SK-N-MC (cell line): ENCODE measurements at regions not wholly inside any gene's neighbourhood (a gene's known extent, or its start where the extent isn't known, plus 50 kb on each side); places are given as distances from the start of the nearest gene placed in this dataset.

Experiments
- EZH2 ChIP-seq: fragments of 200-600 bp; sonication (generic); IDR thresholded peaks from one replicate; pipeline ENCODE4 v1.6.1; 2017; ENCODE audit warnings: antibody characterized with exemption
- POLR2AphosphoS5 ChIP-seq: IDR thresholded peaks from 2 replicates; pipeline ENCODE4 v1.6.1; 2012; ENCODE audit warnings: mild to moderate bottlenecking, low read depth, low read length, borderline replicate concordance

DNA sequence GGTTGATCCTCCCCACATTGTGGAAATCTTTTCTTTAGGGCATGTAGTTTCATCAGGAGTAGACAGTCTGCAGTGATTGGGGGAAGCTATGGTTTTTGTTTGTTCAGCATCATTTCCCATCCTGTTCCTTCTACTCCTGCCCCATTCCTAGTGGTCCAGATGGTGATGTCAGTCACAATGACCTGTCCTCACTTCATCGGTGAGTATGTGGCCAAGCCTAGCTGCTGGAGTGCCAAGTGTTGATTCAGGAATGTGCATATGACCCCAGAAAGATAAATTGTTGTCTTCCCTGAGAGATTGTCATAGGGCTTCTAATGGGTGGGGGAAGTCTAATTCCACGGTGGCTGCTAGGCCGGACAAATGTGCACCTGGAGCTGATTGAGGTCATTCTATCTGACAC, 130.6 kb upstream of the FAT1 start:
- TF ChIP-seq EZH2 (no peak), POLR2AphosphoS5 (no peak)
